NCI-H510A (cell line): ENCODE measurements at regions not wholly inside any gene's neighbourhood (a gene's known extent, or its start where the extent isn't known, plus 50 kb on each side); places are given as distances from the start of the nearest gene placed in this dataset.
A peak's percentile ranks its signal among the peaks of the same experiment; 100 is the strongest.

Experiments
- DNase-seq: peaks from one replicate; lab custom pipeline; 2025; lab: John Stamatoyannopoulos, UW

DNA sequence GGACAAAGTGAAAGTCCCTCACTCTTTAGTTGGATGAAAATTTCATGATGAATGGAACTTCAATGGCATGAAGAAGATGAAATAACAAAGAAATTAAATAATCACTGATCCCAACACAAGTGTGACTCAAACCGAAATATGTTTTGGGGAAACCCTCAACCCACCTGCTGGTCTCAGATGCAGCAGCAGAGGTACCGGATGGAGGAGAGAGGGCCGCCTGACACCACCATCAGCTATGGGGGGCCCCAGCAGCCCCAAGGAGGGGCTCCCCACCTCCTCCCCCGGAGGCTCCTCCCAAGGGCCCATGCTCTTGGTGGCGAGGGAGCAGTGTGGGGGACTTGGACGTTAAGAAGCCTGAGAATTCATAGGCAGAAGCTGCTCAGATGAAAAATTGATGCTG is 137.2 kb upstream of the ADARB2 start:
- DNase-seq: no peak

DNA sequence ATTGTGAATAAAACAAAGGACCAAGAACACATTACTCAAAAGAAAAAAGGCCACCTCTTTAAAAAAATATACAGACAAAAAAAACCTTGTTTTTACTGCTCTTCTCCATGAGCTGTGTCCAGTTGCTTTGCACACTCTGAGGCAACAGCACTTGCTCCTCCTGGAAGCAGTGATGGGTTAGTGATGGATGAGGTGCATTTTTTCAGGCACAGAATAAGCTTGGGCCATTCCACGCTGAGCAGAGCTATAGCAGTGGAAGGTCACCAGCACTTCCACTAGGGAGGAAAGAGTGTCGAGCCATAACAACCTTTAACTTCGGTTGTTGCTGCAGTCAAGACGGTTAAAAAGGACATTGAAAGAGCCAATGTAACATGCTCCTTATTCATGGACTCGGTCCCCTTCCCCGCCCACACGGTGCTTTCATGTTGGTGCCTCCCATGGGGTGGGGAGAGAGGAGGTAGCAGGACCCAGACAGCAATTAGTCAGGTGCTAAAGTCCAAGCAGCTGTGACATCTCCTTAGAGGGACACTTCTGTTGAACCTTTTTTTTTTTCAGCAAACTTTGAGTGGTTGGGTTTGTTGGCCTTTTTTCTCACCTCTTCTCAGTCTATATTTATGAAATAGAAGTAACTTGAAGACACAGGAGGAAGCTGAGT is 136.5 kb upstream of the ADARB2 start:
- DNase-seq: no peak

DNA sequence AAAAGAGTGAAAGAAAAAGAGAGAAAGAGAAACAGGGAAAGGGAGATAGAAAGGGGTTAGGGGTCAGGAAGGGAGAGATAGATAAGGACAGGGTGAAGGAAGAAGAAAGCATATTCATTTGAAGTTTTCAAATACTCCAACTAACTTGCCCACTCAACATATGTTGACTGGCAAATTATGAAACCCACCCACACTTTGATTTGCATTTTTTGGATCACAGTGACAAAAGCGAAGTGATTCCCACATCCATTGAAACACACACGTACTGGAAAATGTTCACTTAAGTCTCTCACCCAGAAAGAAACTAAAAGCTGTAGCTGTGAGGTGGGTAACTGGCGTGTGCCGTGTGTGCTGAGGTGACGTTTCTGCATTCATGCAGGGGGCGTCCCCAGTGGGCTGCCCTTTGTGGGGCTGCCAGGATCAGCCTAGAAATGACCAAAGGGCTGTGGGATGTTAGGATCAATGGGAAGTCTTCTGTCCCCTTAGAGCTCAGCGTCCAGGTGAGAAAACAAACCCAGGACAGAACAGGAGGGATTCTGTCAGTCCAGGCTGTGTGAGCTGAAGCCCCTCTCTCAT is 134.9 kb upstream of the ADARB2 start:
- DNase-seq: no peak

DNA sequence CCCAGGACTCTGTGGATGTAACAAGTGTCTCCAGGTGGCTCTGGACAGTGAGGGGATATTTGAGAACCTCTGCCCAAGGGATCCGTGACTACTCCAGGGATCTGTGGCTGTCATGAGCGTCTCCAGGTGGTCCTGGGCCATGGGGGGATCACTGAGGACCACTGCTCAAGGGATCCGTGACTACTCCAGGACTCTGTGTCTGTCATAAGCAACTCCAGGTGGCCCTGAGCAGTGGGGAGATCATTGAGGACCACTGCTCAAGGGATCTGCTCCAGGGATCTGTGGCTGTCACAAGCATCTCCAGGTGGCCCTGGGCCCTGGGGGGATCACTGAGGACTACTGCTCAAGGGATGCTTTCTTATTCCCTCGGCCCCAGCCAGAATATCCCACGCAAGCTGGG is 133.2 kb upstream of the ADARB2 start:
- no peak for DNase-seq

DNA sequence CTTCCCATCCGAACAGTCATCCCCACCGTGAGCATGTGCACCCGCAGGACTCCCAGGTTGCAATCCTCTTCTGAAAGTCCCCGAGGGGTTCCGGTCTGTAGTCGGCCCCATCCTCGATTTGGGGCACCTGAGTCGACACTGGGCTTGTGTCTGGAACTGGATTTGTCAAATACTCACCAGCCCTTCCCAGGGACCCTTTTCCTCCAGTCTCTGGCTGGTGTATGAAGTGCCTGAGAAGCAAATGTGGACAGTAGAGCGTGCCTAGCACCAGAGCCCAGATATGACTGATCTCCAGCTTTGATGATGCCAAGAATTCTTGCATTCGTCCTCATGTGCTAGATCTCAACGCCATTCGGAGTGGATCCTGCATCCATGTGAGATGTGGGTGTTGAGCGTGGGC is 132.5 kb upstream of the ADARB2 start:
- no peak for DNase-seq

GRCh38 chr10:1860351-1860750 is 123.0 kb upstream of the ADARB2 start:
- peak; percentile 14 for DNase-seq

DNA sequence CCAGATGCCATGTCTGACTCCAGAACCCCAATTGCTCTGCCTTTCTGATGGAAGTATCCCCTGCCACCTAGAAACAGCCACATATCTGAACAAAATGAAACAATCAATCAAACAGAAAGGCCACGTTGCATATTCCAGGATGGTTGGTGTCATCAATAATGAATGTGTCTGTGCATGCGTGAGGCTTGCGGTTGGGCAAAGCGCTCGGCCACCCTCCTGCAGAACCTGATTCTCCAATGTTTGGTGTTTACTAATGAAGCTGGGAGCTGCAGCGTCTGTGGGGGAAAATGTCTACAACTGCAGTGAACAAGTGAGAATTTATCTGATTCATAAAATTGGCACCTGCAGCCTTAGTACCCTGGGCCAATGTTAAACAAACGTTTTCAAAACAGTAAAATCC is 121.2 kb upstream of the ADARB2 start:
- no peak for DNase-seq

DNA sequence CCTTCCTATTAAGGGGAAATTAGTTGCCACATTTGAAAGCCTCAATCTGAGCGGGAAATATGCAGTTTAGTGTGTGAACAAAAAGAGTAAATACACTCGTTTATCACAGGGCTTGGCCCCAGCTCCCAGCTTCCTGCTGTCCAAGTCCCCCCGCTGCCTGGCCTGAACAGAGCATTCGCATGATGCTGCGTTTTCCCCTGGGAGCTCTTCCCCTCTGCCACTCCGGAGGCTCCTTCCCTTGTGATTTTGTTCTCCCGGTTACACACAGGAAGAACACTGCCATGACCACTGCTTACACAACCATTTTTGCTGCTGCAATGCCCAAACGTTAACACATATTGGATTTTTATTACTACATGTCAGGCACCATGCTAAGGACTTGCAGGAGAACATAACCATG is 120.7 kb upstream of the ADARB2 start:
- DNase-seq: no peak

DNA sequence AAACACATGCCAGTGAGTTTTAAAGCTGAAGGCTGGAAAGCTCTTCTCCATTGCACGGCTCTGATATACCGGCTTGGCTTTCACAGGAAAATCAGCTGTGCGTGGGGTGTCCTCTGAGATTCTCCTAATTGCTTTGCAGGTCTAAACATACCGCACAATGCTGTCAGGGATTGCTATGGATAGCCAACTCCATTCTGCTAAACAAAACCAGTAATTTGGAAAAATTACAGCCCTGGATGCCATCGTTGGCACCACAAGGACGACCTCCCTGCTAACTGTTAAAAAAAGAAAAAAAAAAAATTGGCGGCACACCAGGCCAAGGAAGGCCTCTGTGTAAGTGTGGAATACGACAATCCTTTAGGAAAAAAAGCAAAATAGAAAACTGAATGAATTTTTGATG is 118.6 kb upstream of the ADARB2 start:
- no peak for DNase-seq

- no peak for DNase-seq
Observed at GRCh38 chr10:1854271-1854670, 116.9 kb upstream of the ADARB2 start.

DNA sequence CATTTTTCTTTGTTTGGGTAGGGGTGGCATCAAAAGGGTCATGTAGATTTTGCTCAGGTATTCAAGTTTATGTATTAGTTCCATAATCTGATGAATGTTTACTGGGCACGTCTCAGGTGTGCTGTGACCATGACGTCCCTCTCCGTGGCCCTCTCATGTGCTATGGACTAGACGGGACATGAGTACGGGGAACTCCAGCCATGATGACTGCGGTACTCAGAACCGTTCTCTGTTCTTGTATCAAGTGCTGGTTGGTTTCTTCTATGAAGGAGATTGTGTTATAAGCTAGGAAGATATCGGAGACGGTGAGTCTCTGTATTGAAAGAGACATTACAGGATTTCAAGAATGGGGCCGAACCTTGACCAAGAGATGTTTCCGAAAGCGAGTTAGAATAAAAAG is 116.5 kb upstream of the ADARB2 start:
- no peak for DNase-seq

DNA sequence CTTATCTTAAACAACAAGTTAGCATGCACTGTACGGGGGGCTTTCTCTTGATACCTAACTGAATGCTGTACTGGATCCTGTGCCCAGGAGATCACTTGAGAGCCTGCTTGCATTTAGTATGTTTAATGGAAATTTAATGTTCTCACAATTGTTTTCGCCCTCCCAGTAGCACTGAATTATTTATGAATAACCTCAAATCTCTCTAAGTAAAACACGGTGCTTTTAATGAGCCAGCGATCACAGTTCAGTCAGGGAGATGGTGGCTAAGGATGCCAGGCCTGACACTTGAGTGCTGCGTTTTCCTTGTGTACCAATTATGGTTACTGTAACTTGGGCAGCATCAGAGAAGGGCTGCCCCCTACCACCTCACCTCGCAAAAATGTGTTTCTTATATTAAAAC is 115.5 kb upstream of the ADARB2 start:
- no peak for DNase-seq

DNA sequence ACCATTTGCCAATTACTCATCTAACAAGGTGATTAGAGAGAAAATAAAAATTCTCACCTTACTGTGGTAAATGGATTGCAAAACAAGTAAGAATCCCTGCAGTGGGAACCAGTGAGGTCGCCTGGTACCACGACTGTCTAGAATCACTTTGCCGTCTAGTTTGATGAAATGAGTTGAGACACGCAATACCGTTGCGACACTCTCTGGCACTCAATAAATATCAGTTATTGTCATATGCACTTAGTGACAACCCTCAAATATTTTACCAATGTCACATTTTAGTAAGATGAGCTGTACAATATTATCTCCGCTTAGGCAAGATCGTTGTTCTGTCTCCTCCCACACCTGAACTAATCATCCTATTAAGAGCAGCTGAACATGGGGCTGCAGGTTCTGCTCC is 114.4 kb upstream of the ADARB2 start:
- DNase-seq: no peak

GRCh38 chr10:1850971-1851527 is 113.7 kb upstream of the ADARB2 start:
- DNase-seq: no peak

- no peak for DNase-seq
Observed at GRCh38 chr10:1847361-1847760, 110.0 kb upstream of the ADARB2 start.

DNA sequence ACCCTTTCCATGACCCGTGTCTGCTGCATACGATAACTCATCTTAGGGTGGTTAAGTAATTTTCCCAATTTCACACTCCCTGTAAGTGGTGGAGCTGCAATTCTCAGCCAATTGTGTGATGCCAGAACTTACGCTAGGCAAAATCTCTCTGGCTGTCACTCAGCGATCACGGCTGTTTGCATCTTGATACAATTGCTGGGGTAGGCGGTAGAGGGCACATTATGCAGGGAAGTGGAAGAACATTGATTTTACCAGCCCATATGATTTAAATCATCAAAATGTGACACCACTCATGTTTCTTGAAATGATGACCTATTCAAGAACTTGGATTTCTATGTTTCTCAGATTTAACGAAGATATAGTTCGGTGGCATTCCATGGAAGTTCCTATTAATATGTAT is 108.7 kb upstream of the ADARB2 start:
- DNase-seq: no peak

- no peak for DNase-seq
Observed at GRCh38 chr10:1841759-1842158, 104.4 kb upstream of the ADARB2 start.

DNA sequence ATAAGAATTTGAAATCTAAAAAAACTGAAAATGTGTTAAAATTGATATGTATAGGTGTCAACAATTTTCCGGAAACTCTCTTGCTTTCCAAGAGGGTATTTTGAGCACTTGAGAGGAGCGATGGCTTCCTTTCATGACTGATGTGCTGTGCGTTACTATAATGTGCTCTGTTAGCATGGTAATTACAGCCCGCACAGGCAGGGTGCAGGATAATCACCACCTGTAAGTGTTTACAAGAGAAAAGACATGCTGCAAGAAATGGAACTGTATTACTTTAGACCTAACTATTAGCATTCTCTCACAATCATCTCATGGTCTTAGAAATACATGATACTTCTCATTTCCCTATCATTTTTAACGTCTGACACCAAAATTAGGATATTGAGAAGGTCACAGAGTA is 92.4 kb upstream of the ADARB2 start:
- no peak for DNase-seq

- no peak for DNase-seq
Observed at GRCh38 chr10:1824928-1825327, 87.6 kb upstream of the ADARB2 start.

GRCh38 chr10:1814556-1814955 is 77.2 kb upstream of the ADARB2 start:
- no peak for DNase-seq

DNA sequence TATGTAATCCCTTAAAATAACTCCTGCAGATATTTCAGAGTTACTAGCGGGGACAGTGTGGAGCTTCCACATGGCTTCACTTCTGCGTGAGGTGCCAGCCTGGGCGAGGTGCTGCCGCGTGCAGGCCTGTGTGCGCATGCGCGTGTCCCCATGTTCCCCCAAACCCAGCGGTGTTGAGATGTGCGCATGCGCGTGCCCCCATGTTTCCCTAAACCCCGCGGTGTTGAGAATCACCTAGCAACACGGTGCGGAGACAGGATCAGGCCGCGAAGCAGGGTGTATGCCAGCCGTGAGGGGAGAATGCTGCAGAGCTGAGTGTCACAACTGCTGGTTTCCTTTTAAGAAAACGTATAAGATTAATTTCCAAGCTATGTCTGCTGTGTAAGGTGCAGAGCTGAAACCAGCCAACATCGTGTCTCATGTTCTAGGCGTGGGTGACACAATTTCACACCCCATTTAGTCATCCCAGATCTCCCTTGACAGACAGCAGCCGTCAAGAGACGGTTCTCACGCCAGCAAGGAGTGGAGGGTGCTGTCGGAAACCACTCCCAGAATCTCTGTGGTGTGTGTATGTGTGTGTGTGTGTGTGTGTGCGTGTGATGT is 71.9 kb upstream of the ADARB2 start:
- no peak for DNase-seq

- DNase-seq: no peak
Observed at GRCh38 chr10:1807924-1808323, 70.6 kb upstream of the ADARB2 start.

DNA sequence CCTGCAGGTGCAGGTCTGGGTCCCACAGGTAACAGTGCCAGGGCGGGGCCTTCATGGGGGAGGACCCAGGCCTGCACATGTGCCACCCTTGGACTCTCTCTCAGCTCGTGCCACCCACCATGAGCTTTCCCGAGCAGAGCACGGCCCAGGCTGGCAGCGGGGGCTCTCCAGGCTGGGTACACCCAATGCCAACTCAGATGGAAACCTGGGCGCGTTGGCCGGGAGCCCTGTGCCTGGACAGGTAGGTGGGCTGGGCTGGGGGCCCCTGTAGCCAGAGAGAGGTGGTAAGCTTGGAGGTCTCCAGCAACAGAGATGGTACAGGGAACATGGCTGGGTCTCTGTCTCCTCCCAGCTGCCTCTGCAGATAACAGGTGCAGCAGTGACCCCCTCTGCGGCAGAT is 69.9 kb upstream of the ADARB2 start:
- no peak for DNase-seq

- DNase-seq: no peak
Observed at GRCh38 chr10:1802413-1802812, 65.1 kb upstream of the ADARB2 start.
